Heart right ventricle (tissue), 16 donors: ENCODE measurements at regions not wholly inside any gene's neighbourhood (a gene's known extent, or its start where the extent isn't known, plus 50 kb on each side); places are given as distances from the start of the nearest gene placed in this dataset.
A peak's percentile ranks its signal among the peaks of the same experiment; 100 is the strongest.

Experiments used
- ATAC-seq, 8 donors: fragments of 200-7000 bp; cut with Tn5 transposase; one replicate each; pipeline ENCODE4 v1.9.1; 2020; ENCODE audit warnings: mild to moderate bottlenecking in 8 of 8, moderate library complexity in 8 of 8, moderate number of reproducible peaks in 1 of 8
- DNase-seq, 2 donors: peaks; one replicate each; pipeline ENCODE4 v3.0.0-alpha.2; 2020
- H3K27ac ChIP-seq, 10 donors: fragments of 200-600 bp; sonication (generic) in 2 of 10; one replicate each; pipeline versions ENCODE4 v1.5.0 to v1.8.0; 2020 to 2022; ENCODE audit warnings: mild to moderate bottlenecking in 3 of 10
- H3K27me3 ChIP-seq, 7 donors: fragments of 200-600 bp; one replicate each; pipeline ENCODE4 v1.8.0; 2021 to 2022; ENCODE audit warnings: mild to moderate bottlenecking in 2 of 7
- H3K36me3 ChIP-seq, 9 donors: fragments of 200-600 bp; sonication (generic) in 1 of 9; one replicate each; pipeline versions ENCODE4 v1.5.0 to v1.8.0; 2020 to 2022; ENCODE audit warnings: mild to moderate bottlenecking in 2 of 9
- H3K4me1 ChIP-seq, 9 donors: fragments of 200-600 bp; sonication (generic) in 1 of 9; one replicate each; pipeline versions ENCODE4 v1.5.0 to v1.8.0; 2020 to 2022; ENCODE audit warnings: mild to moderate bottlenecking in 4 of 9
- H3K4me3 ChIP-seq, 10 donors: fragments of 200-600 bp; sonication (generic) in 2 of 10; one replicate each; pipeline versions ENCODE4 v1.5.0 to v1.8.0; 2020 to 2022; ENCODE audit warnings: mild to moderate bottlenecking in 7 of 10, moderate library complexity in 2 of 10
- H3K9me3 ChIP-seq, 11 donors: fragments of 200-600 bp in 10 of 11; sonication (generic) in 2 of 11; one replicate each; pipeline versions ENCODE4 v1.5.0 to v1.8.0; 2013 to 2022; ENCODE audit warnings: mild to moderate bottlenecking in 2 of 11, control low read depth in 1 of 11, moderate library complexity in 1 of 11
- WGBS, 2 donors: extraction: QIAGEN DNeasy Blood & Tissue Kit; methylation state at CpG; one replicate each; pipeline ENCODE4 v1.1.7; 2013; ENCODE audit warnings: inconsistent platforms in 1 of 2; 5-methylcytosine and 5-hydroxymethylcytosine counted together
- intact Hi-C, 10 donors: fragments of 100-400 bp; cut with DNase I; formaldehyde crosslinking; loops; one replicate each; pipeline versions ENCODE4 v1.11.1 to v1.14.2; 2022
- TF ChIP-seq, protein P1 (sequence below), 9 donors: fragments of 200-600 bp; sonication (generic) in 2 of 9; IDR thresholded peaks; one replicate each; pipeline versions ENCODE4 v1.5.0 to v1.8.0; 2021 to 2022; ENCODE audit warnings: antibody characterized with exemption in 9 of 9, mild to moderate bottlenecking in 5 of 9, moderate library complexity in 1 of 9
- donor health status: Arrhythmogenic right ventricular cardiomyopathy.
- donor health status: ischemic (EF 13 %, LVEDD 7.1; RV severe dilation, severe dysfunction).
- donor health status: healthy with polysubstance abuse.
- donor health status: DM: no; HTN: yes; CAD: no.
- donor health status: DM: no; HTN: no; CAD: no.
- donor health status: ischemic (EF 25% LVEDD 6.9; RV normal size, moderate dysfunction).
- donor health status: ischemic (EF 25% LVEDD 5.7; RV mildly dilated, moderate dysfunction).
- donor health status: healthy.
- donor health status: DM: yes; HTN: yes; CAD: no.
- donor health status: Ischemic cardiomyopathy.
- donor health status: ischemic (EF 35%, LVEDD 5.7; RV mildly dilated, moderate dysfunction).
- donor health status: nonischemic (EF 11% LVEDD 7.7; RV severe dilation, severe dysfunction).
- donor health status: DM: yes; HTN: yes; CAD: no.
- donor health status: PGD.
- donor health status: ischemic (EF 29% LVEDD 5.4; RV normal size, mild dysfunction).
- donor health status: nonischemic (EF 23%, LVEDD 6.1; RV moderate dilation, normal function).

DNA sequence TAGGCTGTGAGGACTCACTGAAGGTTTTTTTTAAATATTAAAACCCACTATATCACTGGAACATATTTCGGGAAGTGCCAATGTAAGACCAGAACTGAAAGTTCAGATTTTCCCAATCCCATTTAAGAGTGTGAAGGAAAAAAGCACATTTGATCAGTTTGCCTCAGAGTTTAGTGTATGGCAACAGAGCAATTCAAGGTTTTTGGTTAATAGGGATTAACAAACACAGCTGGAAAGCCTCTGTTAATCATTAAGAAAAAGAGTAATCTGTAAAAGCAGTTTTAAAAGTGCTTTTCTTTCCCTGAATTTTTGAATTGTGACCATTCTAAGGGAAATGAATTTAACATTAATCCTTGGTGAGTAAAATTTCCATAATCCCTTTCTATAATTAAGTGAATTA, 60.4 kb downstream of the NPY5R start:
- H3K27me3 ChIP-seq = no peaks in the 10 kb centered on the region
- peaks cover 0 to 10% (median 0%) of the 10 kb centered on the region in 9 donors for H3K4me1 ChIP-seq
- 72 to 81% methylated on average over 1 of the region's 1 CpG for WGBS, 2 donors
- H3K36me3 ChIP-seq = no peaks in the 10 kb centered on the region
- peak overlapping the region in 3 of 10 donors; percentile 11 to 21 (median 21) for H3K4me3 ChIP-seq
- intact Hi-C loops = no loop called here
- H3K27ac ChIP-seq = no peak overlapping the region
- TF ChIP-seq, protein P1, sequence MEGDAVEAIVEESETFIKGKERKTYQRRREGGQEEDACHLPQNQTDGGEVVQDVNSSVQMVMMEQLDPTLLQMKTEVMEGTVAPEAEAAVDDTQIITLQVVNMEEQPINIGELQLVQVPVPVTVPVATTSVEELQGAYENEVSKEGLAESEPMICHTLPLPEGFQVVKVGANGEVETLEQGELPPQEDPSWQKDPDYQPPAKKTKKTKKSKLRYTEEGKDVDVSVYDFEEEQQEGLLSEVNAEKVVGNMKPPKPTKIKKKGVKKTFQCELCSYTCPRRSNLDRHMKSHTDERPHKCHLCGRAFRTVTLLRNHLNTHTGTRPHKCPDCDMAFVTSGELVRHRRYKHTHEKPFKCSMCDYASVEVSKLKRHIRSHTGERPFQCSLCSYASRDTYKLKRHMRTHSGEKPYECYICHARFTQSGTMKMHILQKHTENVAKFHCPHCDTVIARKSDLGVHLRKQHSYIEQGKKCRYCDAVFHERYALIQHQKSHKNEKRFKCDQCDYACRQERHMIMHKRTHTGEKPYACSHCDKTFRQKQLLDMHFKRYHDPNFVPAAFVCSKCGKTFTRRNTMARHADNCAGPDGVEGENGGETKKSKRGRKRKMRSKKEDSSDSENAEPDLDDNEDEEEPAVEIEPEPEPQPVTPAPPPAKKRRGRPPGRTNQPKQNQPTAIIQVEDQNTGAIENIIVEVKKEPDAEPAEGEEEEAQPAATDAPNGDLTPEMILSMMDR (IDR thresholded peaks at IDR 0.05) = no peak
- DNase-seq (no peak), ATAC-seq (no peak)
- no peaks in the 10 kb centered on the region for H3K9me3 ChIP-seq
